GM19455 (cell line): ENCODE measurements at regions not wholly inside any gene's neighbourhood (a gene's known extent, or its start where the extent isn't known, plus 50 kb on each side); places are given as distances from the start of the nearest gene placed in this dataset.
"Not testable (repeated sequence)": the region's sequence is repeated elsewhere in the genome, so short reads cannot be mapped to it uniquely, and the experiment has no call there.

Experiments used
- ATAC-seq: cut with Tn5 transposase; IDR thresholded peaks from one replicate; pipeline ENCODE4 v1.9.1; 2021; ENCODE audit not compliant: unreplicated experiment

DNA sequence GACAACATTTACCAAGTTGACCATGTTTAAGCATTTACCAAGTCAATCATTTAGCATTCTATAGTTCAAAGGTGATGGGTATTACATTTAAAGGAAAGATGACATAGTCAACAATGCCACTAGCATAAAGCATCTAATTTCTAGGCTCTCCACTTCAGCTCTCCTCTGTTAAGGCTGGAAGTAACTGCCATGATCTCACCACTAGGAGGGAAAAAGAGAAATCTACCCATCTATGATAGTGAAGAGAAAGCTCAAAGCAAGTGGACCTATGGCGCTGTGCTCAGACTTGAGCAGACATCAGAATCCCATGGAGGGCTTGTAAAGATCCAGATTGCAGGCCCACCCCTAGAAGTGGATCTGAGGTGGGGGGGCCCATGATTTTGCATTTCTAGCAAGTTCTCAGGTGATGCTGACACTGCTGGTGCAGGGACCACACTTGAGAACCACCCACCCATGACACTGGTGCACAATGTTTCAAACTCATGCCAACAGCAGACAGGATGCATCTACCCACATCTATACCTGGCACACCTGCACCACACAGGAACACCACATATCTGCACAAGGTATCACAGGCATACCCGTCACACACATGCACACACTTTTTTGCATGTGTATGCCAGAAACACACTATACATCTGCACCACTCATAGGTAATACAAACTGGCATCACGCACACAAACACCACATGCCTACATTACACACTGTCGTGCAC is 392.9 kb upstream of the RUNX1 start:
- ATAC-seq = no peak

GRCh38 chr21:35438643-35439404 is 389.7 kb upstream of the RUNX1 start:
- no peak for ATAC-seq

DNA sequence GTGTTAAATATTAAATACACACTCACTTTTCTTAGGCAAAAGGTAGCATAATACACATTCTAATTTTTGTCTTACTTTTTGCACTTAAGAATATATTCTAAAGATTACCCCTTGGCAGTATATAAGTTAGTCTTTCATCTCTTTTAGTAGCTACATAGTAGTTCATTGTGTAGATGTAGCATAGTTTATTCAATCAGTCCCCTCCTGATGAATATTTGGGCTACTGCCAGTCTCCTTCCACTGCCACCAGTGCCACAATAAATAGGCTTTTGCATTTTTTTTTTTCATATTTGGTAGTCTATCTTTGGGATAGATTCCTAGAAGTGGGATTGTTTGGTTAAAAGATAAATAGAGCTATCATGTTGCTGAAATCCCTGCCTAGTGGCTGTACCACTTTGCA is 388.8 kb upstream of the RUNX1 start:
- no peak for ATAC-seq

DNA sequence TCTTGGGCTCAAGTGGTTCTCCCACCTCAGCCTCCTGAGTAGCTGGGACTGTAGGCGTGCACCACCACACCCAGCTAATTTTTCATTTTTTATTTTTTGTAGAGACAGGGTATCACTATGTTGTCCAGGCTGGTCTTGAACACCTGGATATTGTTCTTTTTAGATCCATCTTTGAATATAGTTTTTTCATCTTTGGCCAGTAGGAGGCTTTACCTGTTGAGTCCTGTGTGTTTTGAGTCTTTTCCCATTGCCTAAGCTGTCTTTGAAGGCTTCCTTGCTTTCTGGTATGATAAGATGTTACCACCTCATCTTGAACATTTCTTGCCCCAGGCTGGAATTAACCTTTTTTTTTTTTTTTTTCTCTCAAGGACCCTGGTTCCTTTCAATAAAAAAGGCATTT is 387.8 kb upstream of the RUNX1 start:
- ATAC-seq = no peak

DNA sequence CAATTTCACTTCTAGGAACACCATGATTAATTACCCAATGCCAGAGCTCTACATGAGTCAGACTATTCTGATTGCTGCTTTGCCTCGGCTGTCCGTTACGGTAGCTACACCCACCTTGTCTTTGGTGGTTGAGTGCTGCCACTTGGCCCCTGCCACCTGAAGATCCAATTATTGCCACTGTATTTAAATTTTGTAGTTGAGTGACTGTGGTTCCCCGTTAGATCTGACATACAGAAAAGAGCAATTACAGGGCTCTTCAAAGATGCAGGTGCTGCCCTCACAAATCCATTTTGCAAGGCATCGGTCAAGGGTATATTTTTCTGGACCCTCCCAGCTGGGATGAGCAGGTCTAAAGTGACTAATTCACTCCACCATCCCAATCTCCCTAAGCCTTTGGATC is 383.5 kb upstream of the RUNX1 start:
- not testable (repeated sequence) for ATAC-seq

DNA sequence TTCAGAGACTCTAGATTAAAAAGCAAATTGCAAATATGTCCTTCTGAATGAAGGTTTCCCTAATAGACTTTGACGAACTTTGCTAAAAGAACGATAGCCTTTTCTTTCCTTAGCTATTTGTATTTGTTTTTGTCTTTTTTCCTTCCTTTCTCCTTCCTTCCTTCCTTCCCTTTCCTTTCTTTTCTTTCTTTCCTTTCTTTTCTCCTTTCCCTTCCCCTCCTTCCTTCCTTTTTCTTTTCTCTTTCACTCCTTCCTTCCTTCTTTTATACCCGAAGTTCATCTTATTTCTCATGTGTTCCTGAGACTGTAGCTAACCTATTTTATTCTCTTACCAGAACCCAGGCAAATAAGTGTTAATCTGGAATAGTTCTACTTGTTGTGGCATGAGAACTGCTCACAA is 381.2 kb upstream of the RUNX1 start:
- no peak for ATAC-seq

DNA sequence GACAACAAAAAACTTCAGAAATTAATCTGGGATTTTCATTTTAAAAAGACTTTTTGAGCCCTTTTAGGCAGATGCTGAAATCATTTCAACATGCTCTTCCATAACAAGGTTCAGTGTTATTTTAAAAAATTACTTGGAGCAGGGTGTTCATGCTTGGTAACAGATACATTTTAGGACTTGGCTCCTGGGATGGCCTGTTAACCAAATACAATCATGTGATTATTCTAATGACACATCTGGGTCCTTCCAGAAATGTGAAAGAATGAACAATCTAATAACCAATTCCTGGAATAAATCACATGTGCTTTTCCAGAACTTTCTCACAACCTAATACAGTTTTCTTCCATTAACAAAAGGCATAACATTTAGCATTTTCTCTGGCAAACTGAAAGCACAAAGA is 379.8 kb upstream of the RUNX1 start:
- no peak for ATAC-seq

- ATAC-seq = no peak
These were observed 379.4 kb upstream of the RUNX1 start for GRCh38 chr21:35428489-35428888.

DNA sequence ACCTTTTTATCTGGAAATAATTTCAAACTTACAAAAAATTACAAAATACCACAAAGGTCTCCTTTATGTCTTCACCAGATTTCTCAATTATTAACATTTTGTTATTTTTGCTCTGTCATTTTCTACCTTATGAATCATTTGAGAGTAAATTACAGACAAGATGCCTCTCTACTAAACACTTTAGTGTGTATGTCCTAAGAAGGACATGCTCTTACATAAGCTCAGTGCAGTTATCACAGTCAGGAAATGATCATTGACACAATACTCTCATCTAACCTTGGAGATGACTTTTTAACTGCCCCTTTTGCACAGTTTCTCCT is 378.9 kb upstream of the RUNX1 start:
- ATAC-seq = no peak

- no peak for ATAC-seq
These were observed 378.4 kb upstream of the RUNX1 start for GRCh38 chr21:35427320-35428000.

- ATAC-seq = no peak
These were observed 377.8 kb upstream of the RUNX1 start for GRCh38 chr21:35426897-35427296.

- ATAC-seq = no peak
These were observed 377.4 kb upstream of the RUNX1 start for GRCh38 chr21:35426469-35426868.

DNA sequence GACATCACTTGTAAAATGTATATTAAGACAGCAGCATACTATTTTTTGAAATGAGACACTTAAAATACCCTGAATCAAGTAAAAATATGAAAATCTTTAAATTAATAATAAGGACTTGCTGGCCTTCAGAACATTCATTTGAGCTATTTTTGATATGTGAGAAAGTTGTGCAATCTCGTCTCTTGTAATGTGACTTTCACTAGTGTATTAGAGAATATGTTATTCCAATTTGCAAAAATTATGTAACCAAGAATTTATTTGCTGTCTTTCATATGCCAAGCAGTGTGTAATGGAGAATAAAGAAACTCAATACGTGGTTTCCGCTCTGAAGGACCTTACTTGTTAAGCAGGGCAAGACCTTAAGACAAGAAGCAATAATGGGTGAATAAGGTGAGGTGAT is 375.0 kb upstream of the RUNX1 start:
- ATAC-seq = no peak

GRCh38 chr21:35423709-35424108 is 374.6 kb upstream of the RUNX1 start:
- ATAC-seq = no peak

GRCh38 chr21:35422011-35422410 is 372.9 kb upstream of the RUNX1 start:
- ATAC-seq = no peak

GRCh38 chr21:35421221-35421620 is 372.1 kb upstream of the RUNX1 start:
- no peak for ATAC-seq

GRCh38 chr21:35420656-35421055 is 371.6 kb upstream of the RUNX1 start:
- ATAC-seq = no peak

GRCh38 chr21:35417762-35418161 is 368.7 kb upstream of the RUNX1 start:
- ATAC-seq = no peak

- ATAC-seq = no peak
These were observed 367.9 kb upstream of the RUNX1 start for GRCh38 chr21:35416866-35417489.

GRCh38 chr21:35414507-35415139 is 365.5 kb upstream of the RUNX1 start:
- ATAC-seq = no peak

- no peak for ATAC-seq
These were observed 365.0 kb upstream of the RUNX1 start for GRCh38 chr21:35414056-35414455.
